B cell (primary cell): ENCODE measurements at regions not wholly inside any gene's neighbourhood (a gene's known extent, or its start where the extent isn't known, plus 50 kb on each side); places are given as distances from the start of the nearest gene placed in this dataset.

Experiments used
- ATAC-seq: fragments of 200-7000 bp; cut with Tn5 transposase; one replicate; pipeline ENCODE4 v1.10.0; 2021; ENCODE audit warnings: low read depth, mild to moderate bottlenecking, moderate number of reproducible peaks, moderate library complexity
- CTCF ChIA-PET: fragments of 350-600 bp; sonication (Branson Sonifier 250); formaldehyde crosslinking; loops from one replicate; lab custom pipeline; 2021; ENCODE audit warnings: antibody characterized with exemption, inconsistent platforms; lab: Charles Lee
- POLR2A ChIA-PET: fragments of 350-600 bp; sonication (Branson Sonifier 250); formaldehyde crosslinking; loops from one replicate; lab custom pipeline; 2021; ENCODE audit warnings: antibody characterized with exemption; lab: Charles Lee
- DNase-seq: peaks from one replicate; pipeline ENCODE4 v3.0.0; 2013
- H2AFZ ChIP-seq: 2 replicates; pipeline ENCODE4 v1.6.1; 2012; ENCODE audit warnings: mild to moderate bottlenecking, low read depth, low read length; ENCODE audit not compliant: insufficient read depth, poor library complexity, severe bottlenecking
- H3K27ac ChIP-seq, 2 donors: 1 replicate in 1 of 2; 2 replicates in 1 of 2; pipeline ENCODE4 v1.5.1; 2012 to 2013; ENCODE audit warnings: low read length in 2 of 2, mild to moderate bottlenecking in 2 of 2, moderate library complexity in 1 of 2
- H3K27me3 ChIP-seq, 4 experiments: fragments of 200-600 bp in 1 of 4; sonication (generic) in 1 of 4; replicated peaks in 1 of 4; 1 replicate in 2 of 4; 2 replicates in 2 of 4; pipeline versions ENCODE4 v1.6.1 to v1.7.0; 2013 to 2016; ENCODE audit warnings: low read length in 3 of 4, mild to moderate bottlenecking in 2 of 4, mixed read lengths in 1 of 4, moderate library complexity in 1 of 4; ENCODE audit not compliant: insufficient read depth in 4 of 4, control insufficient read depth in 3 of 4; ENCODE audit errors: control extremely low read depth in 1 of 4
- H3K36me3 ChIP-seq, 2 experiments: replicated peaks in 1 of 2; 1 replicate in 1 of 2; 2 replicates in 1 of 2; pipeline versions ENCODE4 v1.6.1 to v1.7.1; 2013; ENCODE audit warnings: low read length in 1 of 2; ENCODE audit not compliant: insufficient read depth in 2 of 2, control insufficient read depth in 1 of 2; ENCODE audit errors: control extremely low read depth in 1 of 2, extremely low read depth in 1 of 2
- H3K4me1 ChIP-seq, 2 donors: fragments of 200-600 bp in 1 of 2; sonication (generic) in 1 of 2; 1 replicate in 1 of 2; 2 replicates in 1 of 2; pipeline versions ENCODE4 v1.5.1 to v1.6.1; 2013 to 2017; ENCODE audit warnings: low read length in 2 of 2; ENCODE audit not compliant: control insufficient read depth in 2 of 2, insufficient read depth in 2 of 2
- H3K4me2 ChIP-seq: replicated peaks from 2 replicates; pipeline ENCODE3; 2012; ENCODE audit warnings: mild to moderate bottlenecking, low read depth, low read length; ENCODE audit not compliant: poor library complexity, severe bottlenecking
- H3K4me3 ChIP-seq, 5 experiments: fragments of 200-600 bp in 1 of 5; sonication (generic) in 1 of 5; 1 replicate in 3 of 5; 2 replicates in 2 of 5; pipeline versions ENCODE4 v1.5.1 to v1.7.0; 2011 to 2016; ENCODE audit warnings: low read length in 4 of 5, mild to moderate bottlenecking in 4 of 5, low read depth in 2 of 5, control low read depth in 1 of 5, moderate library complexity in 1 of 5; ENCODE audit not compliant: insufficient read depth in 1 of 5; ENCODE audit errors: control extremely low read depth in 1 of 5, extremely low read depth in 1 of 5
- H3K79me2 ChIP-seq: fragments of 200-600 bp; sonication (generic); one replicate; pipeline ENCODE4 v1.6.0; 2016; ENCODE audit warnings: low read length; ENCODE audit not compliant: control insufficient read depth, insufficient read depth
- H3K9ac ChIP-seq: fragments of 200-600 bp; sonication (generic); 2 replicates; pipeline ENCODE4 v1.6.1; 2017; ENCODE audit warnings: mild to moderate bottlenecking, low read length, moderate library complexity
- H3K9me3 ChIP-seq, 3 donors: one replicate each; pipeline versions ENCODE4 v1.6.1 to v1.7.1; 2013; ENCODE audit warnings: low read length in 2 of 3; ENCODE audit not compliant: control insufficient read depth in 2 of 3, insufficient read depth in 1 of 3; ENCODE audit errors: control extremely low read depth in 1 of 3
- H4K20me1 ChIP-seq: 2 replicates; pipeline ENCODE4 v1.6.0; 2012; ENCODE audit warnings: mild to moderate bottlenecking, low read length; ENCODE audit not compliant: insufficient read depth, control insufficient read depth, poor library complexity, severe bottlenecking
- H3K27ac Mint-ChIP-seq: one replicate; pipeline ENCODE4 v1.8.0; 2021; ENCODE audit warnings: mixed read lengths
- H3K27me3 Mint-ChIP-seq: one replicate; pipeline ENCODE4 v1.8.0; 2021; ENCODE audit warnings: mixed read lengths
- H3K4me1 Mint-ChIP-seq: one replicate; pipeline ENCODE4 v1.8.0; 2021; ENCODE audit warnings: mixed read lengths
- H3K4me3 Mint-ChIP-seq: one replicate; pipeline ENCODE4 v1.8.0; 2021; ENCODE audit warnings: mixed read lengths
- H3K9me3 Mint-ChIP-seq: one replicate; pipeline ENCODE4 v1.8.0; 2022; ENCODE audit warnings: mixed read lengths; ENCODE audit not compliant: insufficient read depth
- EZH2 ChIP-seq: IDR thresholded peaks from 2 replicates; pipeline ENCODE4 v1.6.1; 2012; ENCODE audit warnings: borderline replicate concordance, low read depth, mild to moderate bottlenecking, moderate library complexity, low read length; ENCODE audit not compliant: insufficient read depth, poor library complexity, severe bottlenecking
- WGBS: methylation state at CpG from one replicate; pipeline ENCODE4 v1.1.5; 2013; ENCODE audit warnings: missing lambda C conversion rate; ENCODE audit not compliant: insufficient coverage; 5-methylcytosine and 5-hydroxymethylcytosine counted together
- intact Hi-C: fragments of 100-400 bp; cut with micrococcal nuclease; formaldehyde crosslinking; loops from one replicate; pipeline ENCODE4 v1.10.0; 2022
- TF ChIP-seq, protein P1 (sequence below): fragments of 200-600 bp; IDR thresholded peaks from one replicate; pipeline ENCODE4 v1.8.0; 2022; ENCODE audit warnings: antibody characterized with exemption, mild to moderate bottlenecking

DNA sequence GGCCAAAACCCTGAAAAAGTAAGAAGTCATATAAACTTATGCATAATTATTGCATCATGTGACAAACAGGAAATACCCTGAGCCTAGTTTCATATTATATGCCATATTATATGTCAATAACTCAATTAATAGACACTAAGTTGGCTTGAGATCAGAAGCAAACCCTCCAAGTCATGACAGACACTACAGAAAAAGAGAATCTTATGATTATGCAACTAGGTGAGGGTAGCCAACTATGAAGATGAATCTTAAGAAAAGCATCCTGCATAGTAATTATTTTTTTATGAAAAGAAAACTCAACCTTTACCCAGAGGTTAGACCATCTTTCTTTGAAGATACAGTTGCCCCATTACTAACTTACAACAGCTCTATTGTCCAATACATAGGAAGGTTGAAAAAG is 192.4 kb upstream of the VEPH1 start:
- Histone ChIP-seq H3K4me2 (no peak overlapping the region), H3K9ac (no peak overlapping the region), H3K79me2 (no peaks in the 10 kb centered on the region), H3K4me3 (no peak overlapping the region), H4K20me1 (no peaks in the 10 kb centered on the region), H3K9me3 (no peaks in the 10 kb centered on the region), H3K27me3 (no peaks in the 10 kb centered on the region), H3K27ac (no peak overlapping the region), H2AFZ (no peak overlapping the region), H3K4me1 (no peaks in the 10 kb centered on the region), H3K36me3 (no peaks in the 10 kb centered on the region)
- CTCF ChIA-PET, result no interaction called here
- intact Hi-C loops, result no loop called here
- POLR2A ChIA-PET, result no interaction called here
- H3K4me3 Mint-ChIP-seq, result no peak overlapping the region
- no peaks in the 10 kb centered on the region for H3K4me1 Mint-ChIP-seq
- no peak for DNase-seq
- H3K27me3 Mint-ChIP-seq, result no peaks in the 10 kb centered on the region
- H3K9me3 Mint-ChIP-seq, result peaks cover 2% of the 10 kb centered on the region
- H3K27ac Mint-ChIP-seq, result no peak overlapping the region
- no peak for ATAC-seq
- TF ChIP-seq EZH2, result no peak
- TF ChIP-seq, protein P1, sequence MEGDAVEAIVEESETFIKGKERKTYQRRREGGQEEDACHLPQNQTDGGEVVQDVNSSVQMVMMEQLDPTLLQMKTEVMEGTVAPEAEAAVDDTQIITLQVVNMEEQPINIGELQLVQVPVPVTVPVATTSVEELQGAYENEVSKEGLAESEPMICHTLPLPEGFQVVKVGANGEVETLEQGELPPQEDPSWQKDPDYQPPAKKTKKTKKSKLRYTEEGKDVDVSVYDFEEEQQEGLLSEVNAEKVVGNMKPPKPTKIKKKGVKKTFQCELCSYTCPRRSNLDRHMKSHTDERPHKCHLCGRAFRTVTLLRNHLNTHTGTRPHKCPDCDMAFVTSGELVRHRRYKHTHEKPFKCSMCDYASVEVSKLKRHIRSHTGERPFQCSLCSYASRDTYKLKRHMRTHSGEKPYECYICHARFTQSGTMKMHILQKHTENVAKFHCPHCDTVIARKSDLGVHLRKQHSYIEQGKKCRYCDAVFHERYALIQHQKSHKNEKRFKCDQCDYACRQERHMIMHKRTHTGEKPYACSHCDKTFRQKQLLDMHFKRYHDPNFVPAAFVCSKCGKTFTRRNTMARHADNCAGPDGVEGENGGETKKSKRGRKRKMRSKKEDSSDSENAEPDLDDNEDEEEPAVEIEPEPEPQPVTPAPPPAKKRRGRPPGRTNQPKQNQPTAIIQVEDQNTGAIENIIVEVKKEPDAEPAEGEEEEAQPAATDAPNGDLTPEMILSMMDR, result no peak

- Histone ChIP-seq H3K27me3 (no peaks in the 10 kb centered on the region), H3K79me2 (no peaks in the 10 kb centered on the region), H3K36me3 (no peaks in the 10 kb centered on the region), H3K27ac (no peak overlapping the region), H2AFZ (no peak overlapping the region), H3K9me3 (no peaks in the 10 kb centered on the region), H3K4me2 (no peak overlapping the region), H4K20me1 (no peaks in the 10 kb centered on the region), H3K4me1 (no peaks in the 10 kb centered on the region), H3K4me3 (no peak overlapping the region), H3K9ac (no peak overlapping the region)
- peaks cover 2% of the 10 kb centered on the region for H3K9me3 Mint-ChIP-seq
- no peak overlapping the region for H3K27ac Mint-ChIP-seq
- no peak for ATAC-seq
- CTCF ChIA-PET, result no interaction called here
- DNase-seq, result no peak
- no peak for TF ChIP-seq EZH2
- TF ChIP-seq, protein P1, result no peak
- POLR2A ChIA-PET, result no interaction called here
- no peaks in the 10 kb centered on the region for H3K27me3 Mint-ChIP-seq
- intact Hi-C loops, result no loop called here
- no peaks in the 10 kb centered on the region for H3K4me1 Mint-ChIP-seq
- H3K4me3 Mint-ChIP-seq, result no peak overlapping the region
- no CpG with 5 or more reads among the region's 2 CpGs for WGBS
Observed at GRCh38 chr3:157695103-157695502, 191.9 kb upstream of the VEPH1 start.
